H9 (cell line): ENCODE measurements at regions not wholly inside any gene's neighbourhood (a gene's known extent, or its start where the extent isn't known, plus 50 kb on each side); places are given as distances from the start of the nearest gene placed in this dataset.

Experiments
- DNase-seq: peaks from one replicate; pipeline ENCODE4 v3.0.0-alpha.2; 2017
- H2AFZ ChIP-seq: one replicate; pipeline ENCODE4 v1.6.1; 2013; ENCODE audit warnings: mild to moderate bottlenecking, low read length, control low read depth, moderate library complexity
- H2AK5ac ChIP-seq: 2 replicates; pipeline ENCODE4 v1.6.1; 2013; ENCODE audit warnings: low read length, control low read depth, mixed read lengths; ENCODE audit not compliant: insufficient read length
- H2BK120ac ChIP-seq: one replicate; pipeline ENCODE4 v1.6.1; 2013; ENCODE audit warnings: low read depth, mild to moderate bottlenecking, low read length, control low read depth, inconsistent platforms; ENCODE audit not compliant: poor library complexity, severe bottlenecking
- H2BK12ac ChIP-seq: 2 replicates; pipeline ENCODE4 v1.6.1; 2013; ENCODE audit warnings: low read length, control low read depth, mixed read lengths, low read depth; ENCODE audit not compliant: insufficient read length
- H2BK15ac ChIP-seq: 2 replicates; pipeline ENCODE4 v1.6.1; 2013; ENCODE audit warnings: low read depth, low read length, control low read depth
- H2BK20ac ChIP-seq: one replicate; pipeline ENCODE4 v1.6.1; 2013; ENCODE audit warnings: low read depth, mild to moderate bottlenecking, low read length, control low read depth, inconsistent platforms; ENCODE audit not compliant: poor library complexity, severe bottlenecking
- H2BK5ac ChIP-seq: 2 replicates; pipeline ENCODE4 v1.6.1; 2013; ENCODE audit warnings: low read length, control low read depth, mixed read lengths; ENCODE audit not compliant: insufficient read length
- H3K14ac ChIP-seq: 2 replicates; pipeline ENCODE4 v1.6.1; 2013; ENCODE audit warnings: low read length, control low read depth; ENCODE audit not compliant: insufficient read depth
- H3K18ac ChIP-seq: 2 replicates; pipeline ENCODE4 v1.6.1; 2013; ENCODE audit warnings: low read depth, mild to moderate bottlenecking, mixed read lengths, low read length, control low read depth; ENCODE audit not compliant: insufficient read length
- H3K23ac ChIP-seq: 2 replicates; pipeline ENCODE4 v1.6.1; 2013; ENCODE audit warnings: low read length, control low read depth, mixed read lengths, low read depth; ENCODE audit not compliant: insufficient read length
- H3K23me2 ChIP-seq: 2 replicates; pipeline ENCODE4 v1.6.1; 2013; ENCODE audit warnings: low read depth, mild to moderate bottlenecking, mixed read lengths, low read length, control low read depth; ENCODE audit not compliant: insufficient read length, poor library complexity, severe bottlenecking
- H3K27ac ChIP-seq: 2 replicates; pipeline ENCODE4 v1.5.1; 2013; ENCODE audit warnings: low read length, control low read depth, mixed read lengths, low read depth; ENCODE audit not compliant: insufficient read length
- H3K27me3 ChIP-seq: 2 replicates; pipeline ENCODE4 v1.6.1; 2013; ENCODE audit warnings: low read length, control low read depth, inconsistent platforms; ENCODE audit not compliant: insufficient read depth
- H3K4ac ChIP-seq: 2 replicates; pipeline ENCODE4 v1.6.1; 2013; ENCODE audit warnings: low read depth, mild to moderate bottlenecking, control low read depth, inconsistent platforms, low read length, moderate library complexity
- H3K4me1 ChIP-seq: 2 replicates; pipeline ENCODE4 v1.6.1; 2013; ENCODE audit warnings: low read length, control low read depth, inconsistent platforms; ENCODE audit not compliant: insufficient read depth
- H3K4me2 ChIP-seq: 2 replicates; pipeline ENCODE4 v1.6.1; 2013; ENCODE audit warnings: low read length, control low read depth, mixed read lengths; ENCODE audit not compliant: insufficient read length, insufficient read depth
- H3K56ac ChIP-seq: 2 replicates; pipeline ENCODE4 v1.6.1; 2013; ENCODE audit warnings: low read depth, mild to moderate bottlenecking, mixed read lengths, low read length, control low read depth; ENCODE audit not compliant: insufficient read length
- H3K79me1 ChIP-seq: 2 replicates; pipeline ENCODE4 v1.6.1; 2013; ENCODE audit warnings: low read depth, mild to moderate bottlenecking, moderate library complexity, low read length, control low read depth, inconsistent platforms; ENCODE audit not compliant: insufficient read depth, poor library complexity, severe bottlenecking
- H3K79me2 ChIP-seq: 2 replicates; pipeline ENCODE4 v1.6.1; 2013; ENCODE audit warnings: low read length, control low read depth, inconsistent platforms; ENCODE audit not compliant: insufficient read depth
- H3K9ac ChIP-seq: 2 replicates; pipeline ENCODE4 v1.6.1; 2013; ENCODE audit warnings: low read length, control low read depth, mixed read lengths; ENCODE audit not compliant: insufficient read length; ENCODE audit errors: extremely low read depth
- H3K9me3 ChIP-seq: one replicate; pipeline ENCODE4 v1.6.1; 2013; ENCODE audit warnings: low read depth, low read length, inconsistent platforms; ENCODE audit not compliant: control insufficient read depth
- H3T11ph ChIP-seq: one replicate; pipeline ENCODE4 v1.6.1; 2013; ENCODE audit warnings: mild to moderate bottlenecking, low read length, control low read depth, inconsistent platforms
- H4K20me1 ChIP-seq: one replicate; pipeline ENCODE4 v1.6.1; 2013; ENCODE audit not compliant: control insufficient read depth, insufficient read length, insufficient read depth
- H4K5ac ChIP-seq: 2 replicates; pipeline ENCODE4 v1.6.1; 2013; ENCODE audit warnings: low read depth, mild to moderate bottlenecking, mixed read lengths, low read length, control low read depth; ENCODE audit not compliant: insufficient read length
- H4K8ac ChIP-seq: replicated peaks from 2 replicates; pipeline ENCODE4 v1.6.1; 2013; ENCODE audit warnings: low read length, control low read depth, mixed read lengths, low read depth; ENCODE audit not compliant: insufficient read length
- H4K91ac ChIP-seq: 2 replicates; pipeline ENCODE4 v1.6.1; 2013; ENCODE audit warnings: low read depth, mild to moderate bottlenecking, moderate library complexity, mixed read lengths, low read length, control low read depth; ENCODE audit not compliant: insufficient read length
- H3K27ac Mint-ChIP-seq, 3 experiments: 2 replicates in 2 of 3; 3 replicates in 1 of 3; pipeline ENCODE4 v1.8.0; 2020 to 2021; ENCODE audit warnings: mixed read lengths in 3 of 3, mild to moderate bottlenecking in 1 of 3, moderate library complexity in 1 of 3
- H3K27me3 Mint-ChIP-seq: 2 replicates; pipeline ENCODE4 v1.8.0; 2021; ENCODE audit warnings: low read depth, mild to moderate bottlenecking, moderate library complexity, mixed read lengths
- H3K36me3 Mint-ChIP-seq, 3 experiments: 2 replicates in 2 of 3; 3 replicates in 1 of 3; pipeline ENCODE4 v1.8.0; 2020 to 2021; ENCODE audit warnings: low read depth in 3 of 3, mixed read lengths in 3 of 3; ENCODE audit not compliant: insufficient read depth in 1 of 3
- H3K4me1 Mint-ChIP-seq, 2 experiments: 2 replicates each; pipeline ENCODE4 v1.8.0; 2020; ENCODE audit warnings: mixed read lengths in 2 of 2
- H3K4me3 Mint-ChIP-seq, 2 experiments: 2 replicates in 1 of 2; 3 replicates in 1 of 2; pipeline ENCODE4 v1.8.0; 2020 to 2021; ENCODE audit warnings: mild to moderate bottlenecking in 2 of 2, mixed read lengths in 2 of 2, moderate library complexity in 1 of 2
- H3K9me3 Mint-ChIP-seq, 2 experiments: 2 replicates in 1 of 2; 3 replicates in 1 of 2; pipeline ENCODE4 v1.8.0; 2020; ENCODE audit warnings: mild to moderate bottlenecking in 2 of 2, mixed read lengths in 2 of 2, moderate library complexity in 1 of 2
- WGBS: extraction: QIAGEN DNeasy Blood & Tissue Kit; methylation state at CpG from one replicate; pipeline ENCODE4 v1.1.7; 2013; ENCODE audit warnings: missing lambda C conversion rate, low lambda C conversion rate, mixed read lengths; ENCODE audit not compliant: insufficient read length; ENCODE audit errors: extremely low coverage; 5-methylcytosine and 5-hydroxymethylcytosine counted together
- TF ChIP-seq, protein P1 (sequence below): fragments of 200-600 bp; sonication (generic); conservative IDR thresholded peaks from 3 replicates; pipeline ENCODE4 v1.8.0; 2021; ENCODE audit warnings: antibody characterized with exemption, mild to moderate bottlenecking

DNA sequence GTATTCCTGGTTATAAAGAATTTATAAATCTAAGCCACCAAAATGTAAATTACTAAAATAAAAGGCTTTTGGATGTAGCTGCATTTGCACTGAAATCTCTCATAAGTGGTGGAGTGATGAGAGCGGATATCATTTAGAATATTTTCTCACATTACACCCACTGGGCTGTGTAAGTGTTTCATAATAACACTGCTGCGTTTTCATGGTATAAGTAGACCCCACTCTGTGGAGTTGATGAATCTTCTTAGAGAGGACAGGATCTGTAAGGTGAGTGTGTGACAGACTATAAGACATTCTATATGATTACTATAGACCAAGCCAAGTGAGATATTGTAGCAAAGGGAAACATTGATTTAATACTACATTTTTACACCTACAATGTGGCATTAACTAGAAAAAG, 1024.1 kb upstream of the LRRN3 start:
- Histone ChIP-seq H3K18ac (no peak overlapping the region), H3K79me1 (no peaks in the 10 kb centered on the region), H2BK12ac (no peak overlapping the region), H2AFZ (no peak overlapping the region), H2BK20ac (no peak overlapping the region), H3K27me3 (no peaks in the 10 kb centered on the region), H3T11ph (no peak overlapping the region), H3K56ac (no peak overlapping the region), H3K23me2 (no peaks in the 10 kb centered on the region), H4K91ac (no peak overlapping the region), H3K4me1 (no peaks in the 10 kb centered on the region), H3K79me2 (no peaks in the 10 kb centered on the region), H3K9ac (no peak overlapping the region), H4K8ac (no peak overlapping the region), H3K14ac (no peak overlapping the region), H2BK5ac (no peak overlapping the region), H2AK5ac (no peak overlapping the region), H3K4me2 (no peak overlapping the region), H2BK15ac (no peak overlapping the region), H3K9me3 (no peaks in the 10 kb centered on the region), H3K23ac (no peak overlapping the region), H4K5ac (no peak overlapping the region), H2BK120ac (no peak overlapping the region), H3K27ac (no peak overlapping the region), H3K4ac (no peak overlapping the region), H4K20me1 (no peaks in the 10 kb centered on the region)
- Mint-ChIP-seq H3K36me3 (no peaks in the 10 kb centered on the region), H3K27me3 (no peaks in the 10 kb centered on the region), H3K9me3 (no peaks in the 10 kb centered on the region), H3K4me1 (no peaks in the 10 kb centered on the region; a peak in 1 of 4 replicates), H3K4me3 (no peak overlapping the region), H3K27ac (no peak overlapping the region)
- DNase-seq, result no peak
- no CpG with 5 or more reads among the region's 2 CpGs for WGBS
- TF ChIP-seq, protein P1, sequence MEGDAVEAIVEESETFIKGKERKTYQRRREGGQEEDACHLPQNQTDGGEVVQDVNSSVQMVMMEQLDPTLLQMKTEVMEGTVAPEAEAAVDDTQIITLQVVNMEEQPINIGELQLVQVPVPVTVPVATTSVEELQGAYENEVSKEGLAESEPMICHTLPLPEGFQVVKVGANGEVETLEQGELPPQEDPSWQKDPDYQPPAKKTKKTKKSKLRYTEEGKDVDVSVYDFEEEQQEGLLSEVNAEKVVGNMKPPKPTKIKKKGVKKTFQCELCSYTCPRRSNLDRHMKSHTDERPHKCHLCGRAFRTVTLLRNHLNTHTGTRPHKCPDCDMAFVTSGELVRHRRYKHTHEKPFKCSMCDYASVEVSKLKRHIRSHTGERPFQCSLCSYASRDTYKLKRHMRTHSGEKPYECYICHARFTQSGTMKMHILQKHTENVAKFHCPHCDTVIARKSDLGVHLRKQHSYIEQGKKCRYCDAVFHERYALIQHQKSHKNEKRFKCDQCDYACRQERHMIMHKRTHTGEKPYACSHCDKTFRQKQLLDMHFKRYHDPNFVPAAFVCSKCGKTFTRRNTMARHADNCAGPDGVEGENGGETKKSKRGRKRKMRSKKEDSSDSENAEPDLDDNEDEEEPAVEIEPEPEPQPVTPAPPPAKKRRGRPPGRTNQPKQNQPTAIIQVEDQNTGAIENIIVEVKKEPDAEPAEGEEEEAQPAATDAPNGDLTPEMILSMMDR, result no peak
